Choroid plexus epithelial cell (primary cell): ENCODE measurements at regions not wholly inside any gene's neighbourhood (a gene's known extent, or its start where the extent isn't known, plus 50 kb on each side); places are given as distances from the start of the nearest gene placed in this dataset.

Experiments
- DNase-seq: peaks from one replicate; pipeline ENCODE4 v3.0.0-alpha.2; 2010; ENCODE audit warnings: low read depth
- H3K4me3 ChIP-seq: 2 replicates; pipeline ENCODE4 v1.5.1; 2011; ENCODE audit warnings: low read depth, mild to moderate bottlenecking, control low read depth, low read length, moderate library complexity
- TF ChIP-seq, protein P1 (sequence below): conservative IDR thresholded peaks from 2 replicates; pipeline ENCODE4 v1.5.1; 2011; ENCODE audit warnings: low read depth, mild to moderate bottlenecking, control low read depth, inconsistent platforms, low read length, moderate library complexity

DNA sequence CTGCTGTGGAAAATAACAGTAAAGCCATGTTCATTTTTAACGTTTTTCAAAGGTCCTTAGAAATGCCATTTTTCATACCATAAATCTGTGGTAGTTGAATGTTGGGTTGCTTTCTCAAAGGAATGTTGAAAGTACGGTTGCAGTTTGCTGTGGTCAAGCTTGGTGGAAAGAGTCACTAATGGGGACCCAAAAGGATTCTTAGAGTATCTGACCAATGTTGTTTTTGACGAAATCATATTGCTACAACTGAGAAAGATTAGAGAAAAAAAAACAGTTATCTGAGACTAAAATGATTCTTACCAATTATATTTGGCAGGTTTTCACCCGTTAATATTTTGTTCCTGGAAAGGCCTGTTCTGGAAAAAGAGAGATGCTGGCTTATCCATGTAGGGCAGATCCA is 439.5 kb upstream of the ETAA1 start:
- TF ChIP-seq, protein P1, sequence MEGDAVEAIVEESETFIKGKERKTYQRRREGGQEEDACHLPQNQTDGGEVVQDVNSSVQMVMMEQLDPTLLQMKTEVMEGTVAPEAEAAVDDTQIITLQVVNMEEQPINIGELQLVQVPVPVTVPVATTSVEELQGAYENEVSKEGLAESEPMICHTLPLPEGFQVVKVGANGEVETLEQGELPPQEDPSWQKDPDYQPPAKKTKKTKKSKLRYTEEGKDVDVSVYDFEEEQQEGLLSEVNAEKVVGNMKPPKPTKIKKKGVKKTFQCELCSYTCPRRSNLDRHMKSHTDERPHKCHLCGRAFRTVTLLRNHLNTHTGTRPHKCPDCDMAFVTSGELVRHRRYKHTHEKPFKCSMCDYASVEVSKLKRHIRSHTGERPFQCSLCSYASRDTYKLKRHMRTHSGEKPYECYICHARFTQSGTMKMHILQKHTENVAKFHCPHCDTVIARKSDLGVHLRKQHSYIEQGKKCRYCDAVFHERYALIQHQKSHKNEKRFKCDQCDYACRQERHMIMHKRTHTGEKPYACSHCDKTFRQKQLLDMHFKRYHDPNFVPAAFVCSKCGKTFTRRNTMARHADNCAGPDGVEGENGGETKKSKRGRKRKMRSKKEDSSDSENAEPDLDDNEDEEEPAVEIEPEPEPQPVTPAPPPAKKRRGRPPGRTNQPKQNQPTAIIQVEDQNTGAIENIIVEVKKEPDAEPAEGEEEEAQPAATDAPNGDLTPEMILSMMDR: no peak
- no peak for DNase-seq
- H3K4me3 ChIP-seq: no peak overlapping the region

DNA sequence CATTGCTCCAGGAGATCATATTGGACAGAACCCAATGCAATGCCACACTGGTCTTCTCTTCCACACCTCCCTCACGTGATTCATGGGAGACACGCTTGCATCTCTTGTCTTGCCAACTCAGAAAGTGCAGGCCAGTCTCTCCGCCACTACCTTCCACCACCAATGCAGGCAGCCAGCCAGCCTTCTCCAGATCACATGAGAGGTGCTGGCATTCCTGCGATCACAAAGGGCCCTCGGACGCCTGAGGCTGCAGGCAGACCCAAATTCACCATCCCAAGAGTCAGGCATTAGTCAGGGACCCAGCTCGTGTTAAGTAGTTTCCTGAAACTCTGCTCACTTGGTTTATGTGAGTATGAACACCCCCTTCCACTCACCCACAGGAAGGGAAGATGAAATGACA is 437.0 kb upstream of the ETAA1 start:
- DNase-seq: no peak
- TF ChIP-seq, protein P1: no peak
- no peak overlapping the region for H3K4me3 ChIP-seq

DNA sequence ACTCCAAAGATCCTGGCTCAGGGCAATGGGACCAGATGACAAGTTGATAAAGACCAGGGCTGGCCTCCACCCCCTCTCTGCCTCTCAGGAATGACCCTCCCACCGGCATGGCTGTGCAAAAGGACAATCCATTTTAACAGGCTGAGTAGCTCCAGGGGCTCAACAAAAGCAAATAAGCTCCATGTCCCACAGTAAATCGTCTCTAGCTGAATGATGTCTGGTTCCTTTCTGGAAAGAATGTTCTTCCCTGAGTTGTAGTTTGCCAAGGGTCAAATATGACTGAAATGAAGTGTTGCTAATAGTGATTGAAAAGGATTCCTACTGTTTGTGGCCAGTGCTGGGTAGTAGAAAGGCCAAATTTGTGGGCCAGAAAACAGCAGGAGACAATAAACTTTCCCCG is 434.4 kb upstream of the ETAA1 start:
- TF ChIP-seq, protein P1: no peak
- peak; percentile 85 for DNase-seq
- no peak overlapping the region for H3K4me3 ChIP-seq

DNA sequence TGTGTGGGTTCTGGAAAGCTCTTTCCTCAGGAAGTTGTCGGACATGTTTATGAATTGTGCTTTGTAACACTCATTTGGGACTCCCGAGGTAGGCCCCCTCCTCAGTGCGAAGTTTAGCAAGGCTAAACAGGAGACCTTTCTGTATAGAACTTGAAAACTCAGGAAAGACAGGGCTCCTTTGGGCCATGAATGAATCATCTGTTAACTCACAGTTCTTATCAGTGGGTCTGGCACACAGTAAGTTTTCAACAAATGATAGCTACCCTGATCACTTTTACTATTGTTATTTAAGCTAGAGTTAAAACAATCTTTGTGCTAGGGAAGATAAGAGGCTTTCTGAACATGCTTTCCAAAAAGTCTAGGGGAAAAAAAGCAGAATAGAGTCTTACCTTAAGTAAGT is 430.5 kb upstream of the ETAA1 start:
- peak; percentile 23 for DNase-seq
- TF ChIP-seq, protein P1: no peak
- no peak overlapping the region for H3K4me3 ChIP-seq

DNA sequence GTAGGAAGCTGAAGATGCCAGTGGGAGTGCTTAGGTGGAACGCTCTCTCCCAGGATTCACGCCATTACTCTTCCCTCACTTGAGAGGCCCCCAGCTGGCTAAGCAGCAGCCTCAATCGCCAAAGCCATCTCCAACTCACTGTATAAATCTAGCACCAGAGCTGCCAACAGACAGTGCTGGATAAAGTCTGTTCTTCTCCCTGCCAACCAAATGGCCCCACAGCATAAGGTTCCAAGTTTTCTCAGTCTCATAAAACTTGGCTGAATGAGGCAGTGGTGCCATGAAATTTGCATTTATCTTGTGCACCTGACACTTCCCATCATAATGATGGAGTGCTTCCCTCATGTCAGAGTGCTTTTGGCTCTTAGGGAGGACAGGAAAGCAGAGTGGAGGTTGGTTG is 428.2 kb upstream of the ETAA1 start:
- TF ChIP-seq, protein P1: no peak
- no peak for DNase-seq

DNA sequence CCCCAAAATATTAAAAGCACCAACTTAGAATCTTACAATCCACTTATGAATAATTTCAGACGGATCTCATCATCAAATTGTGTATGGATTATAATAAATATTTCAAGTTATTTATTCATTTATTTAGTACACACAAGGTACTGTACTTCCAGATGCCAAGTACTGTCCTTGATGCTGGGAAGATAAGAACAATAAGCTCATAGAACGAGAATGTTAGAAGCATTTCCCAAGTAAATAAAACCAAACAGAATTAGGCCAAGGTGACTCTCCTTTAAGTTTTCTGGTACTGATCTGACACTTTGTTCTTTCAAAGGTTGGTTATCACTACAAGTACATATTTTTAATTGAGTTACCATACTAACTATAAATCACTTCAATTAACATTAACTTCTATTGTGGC is 416.1 kb upstream of the ETAA1 start:
- DNase-seq: no peak
- no peak overlapping the region for H3K4me3 ChIP-seq
- TF ChIP-seq, protein P1: no peak

More for the DNA sequence above, 428.2 kb upstream of the ETAA1 start:
- no peak overlapping the region for H3K4me3 ChIP-seq

DNA sequence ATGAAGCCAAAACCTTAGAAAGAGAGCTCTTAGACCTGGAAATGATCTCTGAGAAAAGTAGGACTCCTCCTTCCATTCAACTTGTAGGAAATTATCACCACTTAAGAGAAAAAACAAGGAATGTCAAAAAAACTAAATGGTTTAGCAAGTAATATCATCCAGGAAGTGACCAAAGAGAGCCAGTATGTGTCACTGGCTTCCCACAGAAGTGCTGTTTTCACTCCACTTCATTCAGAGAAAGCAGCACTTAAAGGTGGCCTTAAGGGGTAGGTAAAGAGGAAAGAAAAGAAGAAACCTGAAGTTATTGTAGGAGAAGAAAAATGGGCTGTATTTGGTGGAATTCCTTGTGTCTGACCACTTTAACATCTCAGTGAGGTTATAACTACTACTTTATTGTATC is 414.4 kb upstream of the ETAA1 start:
- DNase-seq: peak; percentile 36
- TF ChIP-seq, protein P1: peak; percentile 12

More for the DNA sequence above, 414.4 kb upstream of the ETAA1 start:
- H3K4me3 ChIP-seq: no peak overlapping the region
